ENCODE measurements at regions not wholly inside any gene's neighbourhood (a gene's known extent, or its start where the extent isn't known, plus 50 kb on each side); places are given as distances from the start of the nearest gene placed in this dataset.

- no peak overlapping the region for H3K4me3 ChIP-seq
- no peaks in the 10 kb centered on the region for H3K27me3 ChIP-seq
- H3K36me3 ChIP-seq = no peaks in the 10 kb centered on the region
- no peaks in the 10 kb centered on the region for H3K9me3 ChIP-seq
- H3K27ac ChIP-seq = no peak overlapping the region
- no peak for DNase-seq (ENCODE audit: low spot score in 2 of 2)
- TF ChIP-seq, protein P1, sequence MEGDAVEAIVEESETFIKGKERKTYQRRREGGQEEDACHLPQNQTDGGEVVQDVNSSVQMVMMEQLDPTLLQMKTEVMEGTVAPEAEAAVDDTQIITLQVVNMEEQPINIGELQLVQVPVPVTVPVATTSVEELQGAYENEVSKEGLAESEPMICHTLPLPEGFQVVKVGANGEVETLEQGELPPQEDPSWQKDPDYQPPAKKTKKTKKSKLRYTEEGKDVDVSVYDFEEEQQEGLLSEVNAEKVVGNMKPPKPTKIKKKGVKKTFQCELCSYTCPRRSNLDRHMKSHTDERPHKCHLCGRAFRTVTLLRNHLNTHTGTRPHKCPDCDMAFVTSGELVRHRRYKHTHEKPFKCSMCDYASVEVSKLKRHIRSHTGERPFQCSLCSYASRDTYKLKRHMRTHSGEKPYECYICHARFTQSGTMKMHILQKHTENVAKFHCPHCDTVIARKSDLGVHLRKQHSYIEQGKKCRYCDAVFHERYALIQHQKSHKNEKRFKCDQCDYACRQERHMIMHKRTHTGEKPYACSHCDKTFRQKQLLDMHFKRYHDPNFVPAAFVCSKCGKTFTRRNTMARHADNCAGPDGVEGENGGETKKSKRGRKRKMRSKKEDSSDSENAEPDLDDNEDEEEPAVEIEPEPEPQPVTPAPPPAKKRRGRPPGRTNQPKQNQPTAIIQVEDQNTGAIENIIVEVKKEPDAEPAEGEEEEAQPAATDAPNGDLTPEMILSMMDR (IDR thresholded peaks at IDR 0.05) = no peak
- H3K4me1 ChIP-seq = no peaks in the 10 kb centered on the region
- intact Hi-C loops (cut with DNase I) = no loop called here
These were observed 1060.0 kb upstream of the MIR17HG start for GRCh38 chr13:90287521-90287920.

DNA sequence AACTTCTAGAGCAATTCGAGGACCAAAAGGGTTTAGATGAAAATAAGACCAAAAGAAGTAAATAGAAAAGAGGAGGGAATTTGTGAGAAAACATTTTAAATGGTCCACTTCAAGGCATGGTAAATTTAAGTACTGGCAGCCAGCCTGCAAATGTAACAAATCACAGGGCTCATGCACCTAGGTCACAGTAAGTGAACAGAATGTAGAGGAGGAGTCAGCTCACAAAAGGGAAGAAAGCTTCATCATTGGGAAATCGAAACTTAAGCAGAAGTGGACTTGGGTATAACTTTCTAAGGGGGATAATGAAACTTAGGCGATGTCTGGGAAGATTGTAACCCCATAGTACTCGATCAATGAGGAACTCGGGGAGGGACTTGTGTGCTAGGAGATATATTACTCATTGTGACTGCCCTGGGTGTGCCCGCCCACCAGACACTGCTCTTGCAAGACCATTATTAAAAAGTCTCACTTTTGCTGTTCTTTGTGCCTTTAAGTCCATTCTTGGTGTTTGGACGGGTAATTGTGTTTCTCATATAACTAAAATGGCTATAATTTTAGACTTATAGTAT, 1053.6 kb upstream of the MIR17HG start:
- no peaks in the 10 kb centered on the region for H3K4me1 ChIP-seq
- no peak for DNase-seq (ENCODE audit: low spot score in 2 of 2)
- no peaks in the 10 kb centered on the region for H3K9me3 ChIP-seq
- intact Hi-C loops (cut with DNase I) = no loop called here
- no peak overlapping the region for H3K4me3 ChIP-seq
- no peak overlapping the region for H3K27ac ChIP-seq
- TF ChIP-seq, protein P1 (IDR thresholded peaks at IDR 0.05) = no peak
- no peaks in the 10 kb centered on the region for H3K27me3 ChIP-seq
- no peaks in the 10 kb centered on the region for H3K36me3 ChIP-seq

- Histone ChIP-seq H3K27me3 (no peaks in the 10 kb centered on the region), H3K9me3 (no peaks in the 10 kb centered on the region), H3K27ac (no peak overlapping the region), H3K4me1 (no peaks in the 10 kb centered on the region), H3K4me3 (no peak overlapping the region), H3K36me3 (no peaks in the 10 kb centered on the region)
- TF ChIP-seq, protein P1 (IDR thresholded peaks at IDR 0.05) = no peak
- intact Hi-C loops (cut with DNase I) = no loop called here
- DNase-seq (ENCODE audit: low spot score in 2 of 2) = no peak
These were observed 1048.2 kb upstream of the MIR17HG start for GRCh38 chr13:90299238-90299637.

DNA sequence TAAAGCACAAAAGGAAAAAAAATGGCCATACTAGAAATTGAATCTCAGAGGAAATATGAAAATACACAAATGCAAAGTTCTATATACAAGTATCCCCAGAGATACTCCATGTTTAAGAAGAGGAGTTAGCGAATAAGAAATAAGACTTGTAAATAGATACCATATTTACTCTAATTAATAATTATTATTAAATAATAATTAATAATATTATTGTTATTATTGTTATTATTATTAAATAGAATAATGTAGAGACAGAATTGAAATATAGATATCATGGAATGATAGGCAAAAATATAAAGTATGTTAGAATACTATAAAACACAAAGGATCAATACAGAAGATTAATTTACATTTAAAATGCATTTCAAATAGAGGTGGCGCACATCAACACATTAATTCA, 1047.5 kb upstream of the MIR17HG start:
- Histone ChIP-seq H3K36me3 (no peaks in the 10 kb centered on the region), H3K27ac (no peak overlapping the region), H3K9me3 (no peaks in the 10 kb centered on the region), H3K27me3 (no peaks in the 10 kb centered on the region), H3K4me3 (no peak overlapping the region), H3K4me1 (no peaks in the 10 kb centered on the region)
- DNase-seq (ENCODE audit: low spot score in 2 of 2) = no peak
- intact Hi-C loops (cut with DNase I) = no loop called here
- TF ChIP-seq, protein P1 (IDR thresholded peaks at IDR 0.05) = no peak

DNA sequence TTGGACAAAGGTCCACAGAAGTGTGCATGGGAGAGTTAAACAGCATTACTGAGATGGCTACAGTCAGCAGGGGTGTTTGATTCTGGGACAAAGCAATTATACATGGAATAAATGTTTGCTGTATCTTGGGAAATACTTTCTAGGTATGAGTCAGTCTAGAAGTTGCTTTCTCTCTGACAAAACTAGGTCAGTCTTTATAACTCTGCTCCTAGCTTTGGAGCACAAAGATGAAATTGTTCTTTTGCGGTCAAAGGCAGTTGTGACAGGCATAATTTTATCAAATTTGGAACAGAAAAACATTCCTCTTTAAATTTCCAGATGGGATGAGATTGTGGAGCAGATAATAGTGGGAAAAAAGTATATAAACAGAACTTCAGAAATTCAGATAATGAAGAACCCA, 1045.4 kb upstream of the MIR17HG start:
- H3K27me3 ChIP-seq = no peaks in the 10 kb centered on the region
- TF ChIP-seq, protein P1 (IDR thresholded peaks at IDR 0.05) = no peak
- no peaks in the 10 kb centered on the region for H3K4me1 ChIP-seq
- no peak for DNase-seq (ENCODE audit: low spot score in 2 of 2)
- intact Hi-C loops (cut with DNase I) = no loop called here
- no peak overlapping the region for H3K27ac ChIP-seq
- no peaks in the 10 kb centered on the region for H3K9me3 ChIP-seq
- no peaks in the 10 kb centered on the region for H3K36me3 ChIP-seq
- H3K4me3 ChIP-seq = no peak overlapping the region

DNA sequence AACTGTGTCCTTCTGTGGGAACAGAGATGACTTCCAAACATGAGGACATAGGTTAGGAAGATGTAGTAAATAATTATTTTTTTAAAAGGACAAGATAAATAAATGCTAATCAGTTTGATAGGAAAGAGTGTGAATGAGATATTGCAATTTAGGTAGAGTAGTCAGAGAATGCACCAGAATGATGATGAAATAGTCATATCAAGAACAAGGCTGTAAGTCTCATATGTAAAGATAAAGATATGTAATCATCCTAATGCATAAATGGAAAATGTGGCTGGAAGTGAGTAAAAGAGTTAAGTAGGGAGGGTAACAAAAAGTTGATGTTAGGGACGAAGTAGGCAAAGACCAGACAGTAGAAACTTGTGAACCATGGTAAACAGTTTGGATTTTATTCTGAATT, 1041.7 kb upstream of the MIR17HG start:
- H3K27ac ChIP-seq = no peak overlapping the region
- TF ChIP-seq, protein P1 (IDR thresholded peaks at IDR 0.05) = no peak
- intact Hi-C loops (cut with DNase I) = no loop called here
- H3K9me3 ChIP-seq = no peaks in the 10 kb centered on the region
- no peak overlapping the region for H3K4me3 ChIP-seq
- no peaks in the 10 kb centered on the region for H3K27me3 ChIP-seq
- no peaks in the 10 kb centered on the region for H3K36me3 ChIP-seq
- no peaks in the 10 kb centered on the region for H3K4me1 ChIP-seq
- no peak for DNase-seq (ENCODE audit: low spot score in 2 of 2)
